HEK293 (cell line): ENCODE measurements at regions not wholly inside any gene's neighbourhood (a gene's known extent, or its start where the extent isn't known, plus 50 kb on each side); places are given as distances from the start of the nearest gene placed in this dataset.

Source experiments
- CTCF ChIA-PET: fragments of 350-600 bp; formaldehyde crosslinking; extraction: SDS; loops from one replicate; lab custom pipeline; 2021; ENCODE audit warnings: antibody characterized with exemption; lab: Yijun Ruan, JAX
- POLR2A ChIA-PET: fragments of 300-600 bp; formaldehyde crosslinking; extraction: SDS; loops from one replicate; lab custom pipeline; 2020; ENCODE audit warnings: antibody characterized with exemption, inconsistent platforms; lab: Yijun Ruan, JAX
- H3K27ac ChIP-seq: fragments of 200-500 bp; sonication (Bioruptor generic); 2 replicates; pipeline ENCODE4 v1.5.1; 2014; ENCODE audit warnings: low read depth, low read length, control low read depth, inconsistent platforms; ENCODE audit errors: extremely low read depth
- H3K36me3 ChIP-seq, 2 experiments: fragments of 200-500 bp in 1 of 2; sonication (Bioruptor generic) in 1 of 2; 1 replicate in 1 of 2; 2 replicates in 1 of 2; pipeline ENCODE4 v1.5.1; 2014 to 2017; ENCODE audit warnings: inconsistent platforms in 2 of 2, low read length in 2 of 2; ENCODE audit not compliant: control insufficient read depth in 2 of 2, insufficient read depth in 1 of 2
- H3K4me1 ChIP-seq: fragments of 200-500 bp; sonication (Bioruptor generic); 2 replicates; pipeline ENCODE4 v1.5.1; 2014; ENCODE audit warnings: mild to moderate bottlenecking, low read length, inconsistent platforms; ENCODE audit not compliant: control insufficient read depth, insufficient read depth
- H3K4me3 ChIP-seq: 2 replicates; pipeline ENCODE4 v1.5.1; 2011; ENCODE audit warnings: low read depth, mild to moderate bottlenecking, control low read depth, low read length, moderate library complexity
- H3K9me3 ChIP-seq: fragments of 200-500 bp; sonication (Bioruptor generic); 2 replicates; pipeline ENCODE4 v1.5.1; 2014; ENCODE audit warnings: low read depth, low read length, inconsistent platforms; ENCODE audit not compliant: control insufficient read depth, insufficient read depth
- MYNN ChIP-seq: fragments of 450-650 bp; formaldehyde crosslinking; IDR thresholded peaks from 2 replicates; pipeline ENCODE4 v1.5.1; 2016; ENCODE audit warnings: missing biosample characterization, missing genetic modification characterization, borderline replicate concordance
- OVOL3 ChIP-seq: fragments of 450-650 bp; formaldehyde crosslinking; IDR thresholded peaks from 2 replicates; pipeline ENCODE4 v1.5.1; 2016; ENCODE audit warnings: missing biosample characterization, missing genetic modification characterization
- ZNF112 ChIP-seq: fragments of 450-650 bp; formaldehyde crosslinking; IDR thresholded peaks from 2 replicates; pipeline ENCODE4 v1.5.0; 2017; ENCODE audit warnings: missing biosample characterization, missing genetic modification characterization
- ZNF239 ChIP-seq: fragments of 450-650 bp; formaldehyde crosslinking; IDR thresholded peaks from 2 replicates; pipeline ENCODE4 v1.5.1; 2016; ENCODE audit warnings: missing biosample characterization, missing genetic modification characterization
- ZNF266 ChIP-seq: fragments of 450-650 bp; formaldehyde crosslinking; IDR thresholded peaks from 2 replicates; pipeline ENCODE4 v1.5.1; 2016; ENCODE audit warnings: missing biosample characterization, missing genetic modification characterization, low read depth
- ZNF311 ChIP-seq: fragments of 450-650 bp; formaldehyde crosslinking; IDR thresholded peaks from 2 replicates; pipeline ENCODE4 v1.5.1; 2017; ENCODE audit warnings: missing biosample characterization, missing genetic modification characterization, borderline replicate concordance
- ZNF549 ChIP-seq: fragments of 450-650 bp; IDR thresholded peaks from 2 replicates; pipeline ENCODE4 v1.5.1; 2018; ENCODE audit warnings: missing biosample characterization, missing genetic modification characterization, mild to moderate bottlenecking, inconsistent platforms, moderate library complexity
- ZNF585B ChIP-seq: fragments of 450-650 bp; formaldehyde crosslinking; IDR thresholded peaks from 2 replicates; pipeline ENCODE4 v1.5.1; 2016; ENCODE audit warnings: missing biosample characterization, missing genetic modification characterization
- ZNF600 ChIP-seq: fragments of 450-650 bp; formaldehyde crosslinking; IDR thresholded peaks from 2 replicates; pipeline ENCODE4 v1.5.1; 2016; ENCODE audit warnings: missing biosample characterization, missing genetic modification characterization
- ZNF701 ChIP-seq: fragments of 450-650 bp; formaldehyde crosslinking; IDR thresholded peaks from 2 replicates; pipeline ENCODE4 v1.5.1; 2016; ENCODE audit warnings: missing biosample characterization, missing genetic modification characterization
- ZNF843 ChIP-seq: fragments of 450-650 bp; formaldehyde crosslinking; IDR thresholded peaks from 2 replicates; pipeline ENCODE4 v1.5.1; 2016; ENCODE audit warnings: missing biosample characterization, missing genetic modification characterization
- TF ChIP-seq, protein P1 (sequence below): fragments of 450-650 bp; formaldehyde crosslinking; IDR thresholded peaks from 2 replicates; pipeline ENCODE4 v1.5.1; 2016; ENCODE audit warnings: missing biosample characterization, missing genetic modification characterization
- TF ChIP-seq, protein P2 (sequence below): fragments of 450-650 bp; formaldehyde crosslinking; IDR thresholded peaks from 2 replicates; pipeline ENCODE4 v1.5.1; 2016; ENCODE audit warnings: missing biosample characterization, missing genetic modification characterization
- TF ChIP-seq, protein P3 (sequence below): fragments of 450-650 bp; formaldehyde crosslinking; IDR thresholded peaks from 2 replicates; pipeline ENCODE4 v1.5.1; 2016; ENCODE audit warnings: missing biosample characterization, missing genetic modification characterization

DNA sequence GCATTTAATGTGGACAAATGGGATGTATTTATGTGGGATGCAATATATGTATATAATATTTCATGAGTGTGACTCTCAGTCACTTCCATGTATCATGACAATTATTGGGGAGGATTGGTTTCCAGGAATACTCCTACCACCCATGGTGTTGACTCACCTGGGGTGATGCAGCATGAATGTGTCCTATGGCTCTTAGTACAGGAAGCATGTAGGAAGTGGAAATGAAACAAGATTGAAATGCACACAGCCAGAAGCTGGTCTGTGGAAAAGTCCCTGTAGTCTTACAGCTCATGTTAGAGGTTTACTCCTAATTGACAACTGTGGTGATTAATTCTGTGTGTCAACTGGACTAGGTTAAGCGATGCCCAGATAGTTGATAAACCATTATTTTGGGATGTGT lies 89.3 kb upstream of the HAAO start (continued):
- TF ChIP-seq ZNF239 (tag by site-specific recombination) (no peak), ZNF701 (no peak), ZNF585B (tag by site-specific recombination) (no peak)

DNA sequence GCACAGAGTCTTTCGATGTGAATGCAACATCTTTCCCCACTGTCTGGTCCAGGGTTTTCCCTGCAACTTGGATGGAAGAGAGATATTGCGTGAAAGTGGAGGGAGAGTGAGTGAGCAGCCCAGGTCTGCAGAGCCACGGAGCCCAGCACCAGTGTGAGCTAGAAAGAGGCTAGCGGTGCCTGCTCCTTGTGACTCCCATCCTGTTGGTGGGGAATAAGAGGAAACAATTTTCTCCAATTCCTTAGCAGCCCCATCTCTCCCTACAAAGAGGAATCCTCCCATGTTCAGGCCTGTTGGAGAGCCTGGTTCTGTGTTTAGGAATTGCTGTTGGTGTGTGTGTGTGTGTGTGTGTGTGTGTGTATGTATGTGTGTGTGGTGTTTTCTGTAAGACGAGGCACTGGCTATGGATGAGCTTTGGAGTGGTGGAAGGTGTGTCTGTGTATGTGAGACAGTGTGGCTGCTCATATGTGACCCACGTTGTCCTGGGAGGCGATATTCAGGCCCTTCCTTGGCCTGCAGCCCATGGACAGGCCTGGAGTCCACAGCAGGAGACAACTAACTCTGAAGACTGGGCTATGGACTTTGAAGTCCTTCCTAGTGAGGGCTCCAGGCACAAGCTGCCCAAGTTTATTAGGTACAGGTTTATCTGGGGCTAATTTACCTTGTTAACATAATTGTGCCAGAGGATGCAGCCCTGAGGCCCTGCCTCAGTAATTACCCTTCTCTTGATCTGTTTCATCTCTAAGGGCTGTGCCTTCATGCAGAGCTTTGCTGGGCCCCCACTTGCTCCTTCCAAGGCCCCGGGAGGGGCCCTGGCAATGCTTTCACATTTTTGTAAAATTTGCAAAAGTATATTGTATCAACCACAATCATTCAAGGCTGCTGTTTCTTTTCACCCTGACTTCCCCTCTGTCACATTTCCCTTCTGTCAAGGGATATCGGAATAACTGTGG lies 88.6 kb upstream of the HAAO start:
- Histone ChIP-seq H3K4me3 (no peak overlapping the region), H3K9me3 (no peaks in the 10 kb centered on the region), H3K36me3 (no peaks in the 10 kb centered on the region), H3K4me1 (no peaks in the 10 kb centered on the region), H3K27ac (no peak overlapping the region)
- TF ChIP-seq OVOL3 (tag by site-specific recombination), result no peak
- TF ChIP-seq, protein P1, sequence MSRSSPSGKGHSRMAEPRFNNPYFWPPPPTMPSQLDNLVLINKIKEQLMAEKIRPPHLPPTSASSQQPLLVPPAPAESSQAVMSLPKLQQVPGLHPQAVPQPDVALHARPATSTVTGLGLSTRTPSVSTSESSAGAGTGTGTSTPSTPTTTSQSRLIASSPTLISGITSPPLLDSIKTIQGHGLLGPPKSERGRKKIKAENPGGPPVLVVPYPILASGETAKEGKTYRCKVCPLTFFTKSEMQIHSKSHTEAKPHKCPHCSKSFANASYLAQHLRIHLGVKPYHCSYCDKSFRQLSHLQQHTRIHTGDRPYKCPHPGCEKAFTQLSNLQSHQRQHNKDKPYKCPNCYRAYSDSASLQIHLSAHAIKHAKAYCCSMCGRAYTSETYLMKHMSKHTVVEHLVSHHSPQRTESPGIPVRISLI (tag by site-specific recombination), result no peak
- 0 out of 2 replicates have a peak, but pooled peaks have one; percentile 19 for TF ChIP-seq ZNF600 (tag by site-specific recombination)
- no peak for TF ChIP-seq ZNF311 (tag by site-specific recombination)
- TF ChIP-seq ZNF549 (tag by site-specific recombination), result no peak
- TF ChIP-seq ZNF701, result no peak
- ChIA-PET POLR2A (no interaction called here), CTCF (interaction anchor here (0.5 to 1.4 kb wide), 4 partner anchors 21 to 578 kb away, joined by 3 to 4 read pairs (median 4); no protein-coding TSS in a partner anchor)

DNA sequence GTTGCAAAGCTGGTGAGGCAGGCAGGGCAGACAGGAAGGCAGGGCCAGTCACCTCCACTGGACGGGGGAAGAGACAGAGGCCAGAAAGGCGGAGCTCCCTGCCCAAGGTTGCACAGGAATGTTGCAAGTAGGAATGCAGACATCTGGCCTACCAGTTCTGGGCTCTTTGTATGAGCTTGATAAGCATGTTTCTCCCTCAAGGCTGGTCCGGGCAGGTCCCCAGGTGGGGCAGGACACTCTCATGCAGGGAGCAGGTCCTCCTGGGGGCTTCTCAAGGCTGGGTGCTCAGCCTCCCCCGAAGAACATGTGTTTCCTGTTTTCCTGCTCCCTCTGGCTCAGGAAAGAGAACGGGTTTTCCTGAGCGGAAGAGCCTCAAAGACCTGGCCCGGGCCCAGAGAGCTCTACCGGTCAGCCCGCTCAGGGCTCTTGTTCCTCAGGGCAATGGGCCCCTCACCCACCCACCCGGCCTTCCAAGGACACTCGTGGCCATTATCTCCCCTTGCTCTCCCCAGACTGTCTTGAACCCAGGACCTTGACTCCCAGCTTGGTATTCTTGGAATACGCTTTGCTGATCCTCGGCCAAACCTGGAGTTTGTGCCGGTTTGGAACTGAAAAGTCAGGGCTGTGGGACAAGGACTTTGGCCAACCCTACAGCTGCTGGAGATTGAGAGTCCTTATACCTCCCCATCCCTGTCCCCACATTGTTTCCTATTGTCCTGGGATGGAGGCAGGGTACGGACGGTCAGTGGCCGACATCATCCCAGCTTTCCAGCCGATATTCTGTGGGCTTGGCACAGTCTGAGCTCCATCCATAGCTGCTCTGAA lies 87.7 kb upstream of the HAAO start:
- POLR2A ChIA-PET, result no interaction called here
- CTCF ChIA-PET, result interaction anchor here (0.5 to 1.3 kb wide), 5 partner anchors 16 to 577 kb away, joined by 3 to 4 read pairs (median 3); no protein-coding TSS in a partner anchor
- no peaks in the 10 kb centered on the region for H3K36me3 ChIP-seq
- no peaks in the 10 kb centered on the region for H3K9me3 ChIP-seq
- no peak overlapping the region for H3K4me3 ChIP-seq
- no peak overlapping the region for H3K27ac ChIP-seq
- TF ChIP-seq, protein P2, sequence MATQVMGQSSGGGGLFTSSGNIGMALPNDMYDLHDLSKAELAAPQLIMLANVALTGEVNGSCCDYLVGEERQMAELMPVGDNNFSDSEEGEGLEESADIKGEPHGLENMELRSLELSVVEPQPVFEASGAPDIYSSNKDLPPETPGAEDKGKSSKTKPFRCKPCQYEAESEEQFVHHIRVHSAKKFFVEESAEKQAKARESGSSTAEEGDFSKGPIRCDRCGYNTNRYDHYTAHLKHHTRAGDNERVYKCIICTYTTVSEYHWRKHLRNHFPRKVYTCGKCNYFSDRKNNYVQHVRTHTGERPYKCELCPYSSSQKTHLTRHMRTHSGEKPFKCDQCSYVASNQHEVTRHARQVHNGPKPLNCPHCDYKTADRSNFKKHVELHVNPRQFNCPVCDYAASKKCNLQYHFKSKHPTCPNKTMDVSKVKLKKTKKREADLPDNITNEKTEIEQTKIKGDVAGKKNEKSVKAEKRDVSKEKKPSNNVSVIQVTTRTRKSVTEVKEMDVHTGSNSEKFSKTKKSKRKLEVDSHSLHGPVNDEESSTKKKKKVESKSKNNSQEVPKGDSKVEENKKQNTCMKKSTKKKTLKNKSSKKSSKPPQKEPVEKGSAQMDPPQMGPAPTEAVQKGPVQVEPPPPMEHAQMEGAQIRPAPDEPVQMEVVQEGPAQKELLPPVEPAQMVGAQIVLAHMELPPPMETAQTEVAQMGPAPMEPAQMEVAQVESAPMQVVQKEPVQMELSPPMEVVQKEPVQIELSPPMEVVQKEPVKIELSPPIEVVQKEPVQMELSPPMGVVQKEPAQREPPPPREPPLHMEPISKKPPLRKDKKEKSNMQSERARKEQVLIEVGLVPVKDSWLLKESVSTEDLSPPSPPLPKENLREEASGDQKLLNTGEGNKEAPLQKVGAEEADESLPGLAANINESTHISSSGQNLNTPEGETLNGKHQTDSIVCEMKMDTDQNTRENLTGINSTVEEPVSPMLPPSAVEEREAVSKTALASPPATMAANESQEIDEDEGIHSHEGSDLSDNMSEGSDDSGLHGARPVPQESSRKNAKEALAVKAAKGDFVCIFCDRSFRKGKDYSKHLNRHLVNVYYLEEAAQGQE (tag by site-specific recombination), result no peak
- no peak for TF ChIP-seq ZNF843
- no peak for TF ChIP-seq ZNF266 (tag by site-specific recombination)
- TF ChIP-seq ZNF112 (tag by site-specific recombination), result no peak
- no peak for TF ChIP-seq MYNN (tag by site-specific recombination)
- TF ChIP-seq, protein P3, sequence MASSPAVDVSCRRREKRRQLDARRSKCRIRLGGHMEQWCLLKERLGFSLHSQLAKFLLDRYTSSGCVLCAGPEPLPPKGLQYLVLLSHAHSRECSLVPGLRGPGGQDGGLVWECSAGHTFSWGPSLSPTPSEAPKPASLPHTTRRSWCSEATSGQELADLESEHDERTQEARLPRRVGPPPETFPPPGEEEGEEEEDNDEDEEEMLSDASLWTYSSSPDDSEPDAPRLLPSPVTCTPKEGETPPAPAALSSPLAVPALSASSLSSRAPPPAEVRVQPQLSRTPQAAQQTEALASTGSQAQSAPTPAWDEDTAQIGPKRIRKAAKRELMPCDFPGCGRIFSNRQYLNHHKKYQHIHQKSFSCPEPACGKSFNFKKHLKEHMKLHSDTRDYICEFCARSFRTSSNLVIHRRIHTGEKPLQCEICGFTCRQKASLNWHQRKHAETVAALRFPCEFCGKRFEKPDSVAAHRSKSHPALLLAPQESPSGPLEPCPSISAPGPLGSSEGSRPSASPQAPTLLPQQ (tag by site-specific recombination), result no peak
- H3K4me1 ChIP-seq, result no peaks in the 10 kb centered on the region
